ENCODE measurements at regions not wholly inside any gene's neighbourhood (a gene's known extent, or its start where the extent isn't known, plus 50 kb on each side); places are given as distances from the start of the nearest gene placed in this dataset.

DNA sequence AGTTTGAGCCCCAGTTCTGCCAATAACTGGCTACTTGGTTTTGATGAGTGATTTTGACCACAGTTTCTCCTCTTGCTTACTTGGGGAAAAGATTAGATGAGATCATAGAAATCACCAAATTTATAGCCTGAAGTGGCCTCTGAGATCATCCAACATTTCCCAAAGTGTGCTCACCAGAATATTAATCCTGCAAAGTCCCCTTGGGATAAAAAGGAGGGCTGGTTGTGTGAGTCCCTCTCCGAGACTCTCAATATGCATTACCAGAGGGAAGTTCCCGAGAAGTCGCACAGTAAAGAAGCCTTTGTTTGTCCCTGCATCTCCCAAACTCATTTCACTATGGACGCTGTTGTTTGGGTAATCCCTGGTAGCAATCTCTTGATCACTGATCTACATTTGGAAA, 88.4 kb upstream of the ADRA1B start:
- peaks cover 18% of the 10 kb centered on the region for H3K4me1 ChIP-seq (ENCODE audit: insufficient read depth, low read length)
- H3K9me3 ChIP-seq (ENCODE audit: low read depth, low read length): no peaks in the 10 kb centered on the region
- H3K4me2 ChIP-seq (ENCODE audit: insufficient read depth, low read length): no peak overlapping the region
- H4K20me1 ChIP-seq (ENCODE audit: insufficient read depth, low read length): no peaks in the 10 kb centered on the region
- no peaks in the 10 kb centered on the region for H3K79me2 ChIP-seq (ENCODE audit: insufficient read depth, low read length)
- H2AFZ ChIP-seq (ENCODE audit: low read length): no peak overlapping the region
- no peak overlapping the region for H3K4me3 ChIP-seq (ENCODE audit: insufficient read depth, low read length)
- DNase-seq (ENCODE audit: insufficient read length, low spot score, missing footprints): no peak
- H3K36me3 ChIP-seq (ENCODE audit: insufficient read depth, low read length): no peaks in the 10 kb centered on the region
- TF ChIP-seq, protein P1, sequence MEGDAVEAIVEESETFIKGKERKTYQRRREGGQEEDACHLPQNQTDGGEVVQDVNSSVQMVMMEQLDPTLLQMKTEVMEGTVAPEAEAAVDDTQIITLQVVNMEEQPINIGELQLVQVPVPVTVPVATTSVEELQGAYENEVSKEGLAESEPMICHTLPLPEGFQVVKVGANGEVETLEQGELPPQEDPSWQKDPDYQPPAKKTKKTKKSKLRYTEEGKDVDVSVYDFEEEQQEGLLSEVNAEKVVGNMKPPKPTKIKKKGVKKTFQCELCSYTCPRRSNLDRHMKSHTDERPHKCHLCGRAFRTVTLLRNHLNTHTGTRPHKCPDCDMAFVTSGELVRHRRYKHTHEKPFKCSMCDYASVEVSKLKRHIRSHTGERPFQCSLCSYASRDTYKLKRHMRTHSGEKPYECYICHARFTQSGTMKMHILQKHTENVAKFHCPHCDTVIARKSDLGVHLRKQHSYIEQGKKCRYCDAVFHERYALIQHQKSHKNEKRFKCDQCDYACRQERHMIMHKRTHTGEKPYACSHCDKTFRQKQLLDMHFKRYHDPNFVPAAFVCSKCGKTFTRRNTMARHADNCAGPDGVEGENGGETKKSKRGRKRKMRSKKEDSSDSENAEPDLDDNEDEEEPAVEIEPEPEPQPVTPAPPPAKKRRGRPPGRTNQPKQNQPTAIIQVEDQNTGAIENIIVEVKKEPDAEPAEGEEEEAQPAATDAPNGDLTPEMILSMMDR (IDR thresholded peaks at IDR 0.05; ENCODE audit: extremely low read depth, low read depth, low read length): no peak
- H3K27me3 ChIP-seq (ENCODE audit: insufficient read depth, low read length): no peaks in the 10 kb centered on the region
- H3K27ac ChIP-seq (ENCODE audit: low read depth, low read length): no peak overlapping the region

DNA sequence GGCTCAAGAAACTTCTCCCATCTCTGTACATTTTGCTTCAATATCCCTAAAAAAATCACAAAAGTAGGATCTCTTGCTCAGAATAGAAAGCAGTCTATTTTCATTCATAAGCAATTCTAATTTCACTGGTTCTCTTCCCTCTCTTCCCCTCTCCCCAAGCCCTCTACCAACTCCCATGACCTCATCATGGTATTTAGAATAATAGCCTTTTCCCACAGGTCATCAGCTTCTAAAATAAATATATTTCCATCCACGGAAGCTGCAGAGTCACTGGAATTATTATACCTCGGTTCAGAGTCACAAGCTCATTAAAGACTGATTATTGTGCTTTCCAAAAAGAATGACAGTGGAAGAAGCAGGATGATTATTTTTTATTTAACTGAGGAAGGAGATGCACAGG, 84.2 kb upstream of the ADRA1B start:
- no peak overlapping the region for H3K4me3 ChIP-seq (ENCODE audit: insufficient read depth, low read length)
- no peaks in the 10 kb centered on the region for H3K79me2 ChIP-seq (ENCODE audit: insufficient read depth, low read length)
- H4K20me1 ChIP-seq (ENCODE audit: insufficient read depth, low read length): no peaks in the 10 kb centered on the region
- H2AFZ ChIP-seq (ENCODE audit: low read length): no peak overlapping the region
- no peaks in the 10 kb centered on the region for H3K36me3 ChIP-seq (ENCODE audit: insufficient read depth, low read length)
- no peaks in the 10 kb centered on the region for H3K27me3 ChIP-seq (ENCODE audit: insufficient read depth, low read length)
- no peak overlapping the region for H3K4me2 ChIP-seq (ENCODE audit: insufficient read depth, low read length)
- DNase-seq (ENCODE audit: insufficient read length, low spot score, missing footprints): no peak
- H3K27ac ChIP-seq (ENCODE audit: low read depth, low read length): no peak overlapping the region
- peaks cover 5% of the 10 kb centered on the region for H3K4me1 ChIP-seq (ENCODE audit: insufficient read depth, low read length)
- H3K9me3 ChIP-seq (ENCODE audit: low read depth, low read length): no peaks in the 10 kb centered on the region
- TF ChIP-seq, protein P1 (IDR thresholded peaks at IDR 0.05; ENCODE audit: extremely low read depth, low read depth, low read length): no peak

DNA sequence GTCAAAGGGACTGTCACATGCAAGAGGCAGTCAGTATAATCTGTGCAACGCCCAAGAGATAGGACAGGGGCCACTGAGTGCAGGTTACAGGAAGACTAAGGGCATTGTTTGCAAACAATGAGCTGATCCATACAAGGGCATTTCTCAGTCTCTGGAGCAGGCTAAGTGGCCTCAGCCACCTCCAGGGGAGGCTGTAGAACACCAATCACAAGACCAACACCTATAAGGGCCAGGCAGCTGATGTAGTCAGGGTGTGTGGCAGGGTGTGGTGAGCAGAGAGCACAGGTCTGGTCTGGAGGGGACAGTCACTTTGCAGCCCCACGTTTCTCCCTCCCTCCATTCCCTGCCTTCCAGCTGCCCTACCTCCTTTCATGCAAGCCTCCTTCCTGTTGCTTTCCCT, 83.2 kb upstream of the ADRA1B start:
- Histone ChIP-seq H2AFZ (ENCODE audit: low read length) (no peak overlapping the region), H3K4me1 (ENCODE audit: insufficient read depth, low read length) (peaks cover 5% of the 10 kb centered on the region), H3K36me3 (ENCODE audit: insufficient read depth, low read length) (no peaks in the 10 kb centered on the region), H4K20me1 (ENCODE audit: insufficient read depth, low read length) (no peaks in the 10 kb centered on the region), H3K79me2 (ENCODE audit: insufficient read depth, low read length) (no peaks in the 10 kb centered on the region), H3K4me2 (ENCODE audit: insufficient read depth, low read length) (no peak overlapping the region), H3K27me3 (ENCODE audit: insufficient read depth, low read length) (no peaks in the 10 kb centered on the region), H3K27ac (ENCODE audit: low read depth, low read length) (no peak overlapping the region), H3K4me3 (ENCODE audit: insufficient read depth, low read length) (no peak overlapping the region), H3K9me3 (ENCODE audit: low read depth, low read length) (no peaks in the 10 kb centered on the region)
- DNase-seq (ENCODE audit: insufficient read length, low spot score, missing footprints): no peak
- TF ChIP-seq, protein P1 (IDR thresholded peaks at IDR 0.05; ENCODE audit: extremely low read depth, low read depth, low read length): no peak

DNA sequence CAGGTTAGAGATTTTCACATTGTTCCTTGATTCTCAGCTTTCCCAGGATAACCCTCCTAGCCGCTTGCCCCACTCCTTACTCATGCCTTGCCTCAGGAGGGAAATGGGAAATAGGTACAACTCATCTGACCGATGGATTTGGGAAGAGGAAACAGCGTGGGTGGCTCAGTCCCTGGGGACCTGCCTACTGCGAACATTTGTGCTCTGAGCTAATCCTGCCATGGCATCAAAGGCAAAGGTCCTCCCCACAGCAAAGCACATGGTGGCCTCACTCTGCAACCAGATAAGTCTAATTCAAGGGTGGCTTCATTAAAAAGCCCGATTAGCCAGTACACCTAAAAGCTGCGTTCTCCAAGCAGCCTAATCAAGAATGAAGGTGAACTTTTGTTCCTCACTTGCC, 82.4 kb upstream of the ADRA1B start:
- H3K36me3 ChIP-seq (ENCODE audit: insufficient read depth, low read length): no peaks in the 10 kb centered on the region

More for the DNA sequence above, 82.4 kb upstream of the ADRA1B start:
- no peak overlapping the region for H3K4me2 ChIP-seq (ENCODE audit: insufficient read depth, low read length)
- no peaks in the 10 kb centered on the region for H4K20me1 ChIP-seq (ENCODE audit: insufficient read depth, low read length)
- no peaks in the 10 kb centered on the region for H3K79me2 ChIP-seq (ENCODE audit: insufficient read depth, low read length)
- no peak overlapping the region for H2AFZ ChIP-seq (ENCODE audit: low read length)
- H3K9me3 ChIP-seq (ENCODE audit: low read depth, low read length): no peaks in the 10 kb centered on the region
- DNase-seq (ENCODE audit: insufficient read length, low spot score, missing footprints): no peak
- H3K4me1 ChIP-seq (ENCODE audit: insufficient read depth, low read length): peaks cover 5% of the 10 kb centered on the region
- no peaks in the 10 kb centered on the region for H3K27me3 ChIP-seq (ENCODE audit: insufficient read depth, low read length)
- TF ChIP-seq, protein P1 (IDR thresholded peaks at IDR 0.05; ENCODE audit: extremely low read depth, low read depth, low read length): no peak
- no peak overlapping the region for H3K27ac ChIP-seq (ENCODE audit: low read depth, low read length)
- no peak overlapping the region for H3K4me3 ChIP-seq (ENCODE audit: insufficient read depth, low read length)

Measured in osteoblast (primary cell).